GM21529 (cell line): ENCODE measurements at regions not wholly inside any gene's neighbourhood (a gene's known extent, or its start where the extent isn't known, plus 50 kb on each side); places are given as distances from the start of the nearest gene placed in this dataset.

ENCODE experiments used
- ATAC-seq: cut with Tn5 transposase; IDR thresholded peaks from one replicate; pipeline ENCODE4 v1.9.1; 2021; ENCODE audit not compliant: unreplicated experiment

DNA sequence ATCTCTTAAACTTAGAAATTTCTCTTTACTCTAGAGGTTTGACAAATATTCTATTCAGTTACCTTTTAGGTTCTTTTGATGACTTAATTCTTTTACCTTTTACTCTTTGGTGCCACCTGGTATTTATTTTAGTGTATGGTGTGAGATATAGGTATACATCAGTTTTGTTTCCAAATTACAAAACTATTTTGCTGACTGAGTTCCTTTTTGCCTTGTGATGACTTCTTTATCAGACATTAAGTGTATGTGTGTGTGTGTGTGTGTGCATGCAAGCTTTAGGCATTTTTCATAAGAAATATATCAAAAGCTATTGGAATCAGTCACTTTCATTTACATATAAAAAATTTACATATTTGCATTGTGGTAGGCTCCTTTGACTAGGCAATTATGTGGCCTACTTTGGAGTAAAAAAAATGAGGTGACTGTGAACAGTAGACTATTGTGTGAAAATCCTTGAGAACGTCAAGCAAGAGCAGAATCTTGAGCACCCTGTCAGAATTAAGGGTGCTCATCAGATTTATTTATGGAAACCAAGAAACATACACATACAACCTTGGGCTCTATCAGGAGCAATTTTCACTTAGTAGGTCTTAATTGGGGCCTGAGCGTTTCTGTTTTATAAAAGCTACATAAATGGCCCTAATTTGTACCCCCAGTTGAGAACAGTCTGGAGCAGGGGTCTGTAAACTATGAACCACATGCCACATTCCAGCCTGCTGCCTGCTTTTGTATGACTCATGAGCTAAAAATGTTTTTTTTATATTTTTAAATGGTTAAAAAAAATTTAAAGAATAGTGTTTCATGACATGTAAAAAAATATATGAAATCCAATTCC lies 415.9 kb downstream of the SLC4A3 start:
- ATAC-seq: no peak

DNA sequence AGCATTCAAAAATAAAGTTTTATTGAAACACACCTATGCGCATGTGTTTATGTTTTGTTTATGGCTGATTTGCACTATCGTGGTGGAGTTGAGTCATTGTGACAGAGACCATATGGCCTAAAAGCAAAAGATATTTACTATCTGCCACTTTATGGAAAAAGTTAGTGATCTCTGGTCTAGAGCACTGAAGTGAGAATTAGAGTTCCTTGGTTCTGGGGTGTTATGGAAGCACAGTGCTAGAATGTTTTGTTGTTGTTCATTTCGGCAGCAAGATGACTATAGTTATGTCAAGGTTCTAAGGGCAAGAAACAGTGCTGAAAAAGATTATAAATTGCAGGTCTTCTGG lies 416.5 kb downstream of the SLC4A3 start:
- no peak for ATAC-seq

DNA sequence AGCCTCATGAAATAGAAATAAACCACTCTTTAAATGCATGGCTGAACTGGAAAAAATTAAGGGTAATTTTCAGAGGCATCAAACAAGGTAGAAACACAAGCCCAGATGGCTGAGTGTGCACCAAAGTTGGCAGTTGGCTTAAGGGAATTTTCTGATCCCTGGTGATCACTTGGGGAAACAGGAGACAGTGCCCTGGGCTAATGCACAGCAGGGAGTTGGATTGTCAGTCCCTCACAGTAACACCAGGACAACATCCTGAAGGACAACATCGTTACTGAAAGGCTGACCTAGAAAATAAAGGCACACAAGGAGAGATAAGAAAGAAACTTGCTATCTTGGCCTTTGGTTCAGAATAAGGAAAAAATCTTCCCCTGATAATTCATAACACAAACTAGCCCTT lies 417.0 kb downstream of the SLC4A3 start:
- ATAC-seq: no peak

DNA sequence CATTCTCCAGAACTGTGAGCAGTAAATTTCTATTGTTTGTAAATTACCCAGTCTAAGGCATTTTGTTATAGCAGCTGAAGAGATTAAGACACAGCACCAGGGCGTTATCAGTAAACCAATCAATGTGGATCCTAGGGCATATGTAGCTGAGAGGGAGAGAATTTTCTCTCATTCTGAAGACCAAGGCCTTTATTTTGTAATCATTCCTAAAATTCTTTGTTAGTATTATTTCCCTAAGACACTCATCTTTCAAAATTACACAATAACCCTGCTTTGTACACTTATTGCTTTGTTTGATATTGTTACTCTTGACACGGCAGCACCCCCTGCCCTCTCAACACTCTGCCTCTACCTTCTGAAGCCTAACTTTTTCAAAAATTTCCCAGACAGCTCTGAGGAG lies 419.1 kb downstream of the SLC4A3 start:
- ATAC-seq: no peak

DNA sequence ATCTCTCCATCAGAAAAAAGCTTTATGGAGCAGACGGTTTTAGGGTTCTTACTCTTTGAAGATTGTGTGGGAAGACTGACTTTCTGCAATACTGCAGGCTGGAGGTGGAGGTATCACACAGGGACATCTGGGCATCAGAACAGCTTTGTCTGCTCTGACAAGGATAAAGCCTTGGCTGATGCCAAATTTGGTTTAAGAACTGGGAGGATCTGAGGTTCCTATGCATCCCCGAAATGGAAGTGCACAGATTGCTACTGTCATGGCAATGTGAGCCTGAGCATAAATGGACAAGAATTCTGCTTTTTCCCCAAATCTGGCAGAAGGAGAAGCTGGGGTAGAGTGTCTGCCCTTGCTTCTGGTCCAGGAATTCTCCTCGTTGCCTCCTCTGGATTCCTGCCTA lies 424.3 kb downstream of the SLC4A3 start:
- ATAC-seq: no peak

DNA sequence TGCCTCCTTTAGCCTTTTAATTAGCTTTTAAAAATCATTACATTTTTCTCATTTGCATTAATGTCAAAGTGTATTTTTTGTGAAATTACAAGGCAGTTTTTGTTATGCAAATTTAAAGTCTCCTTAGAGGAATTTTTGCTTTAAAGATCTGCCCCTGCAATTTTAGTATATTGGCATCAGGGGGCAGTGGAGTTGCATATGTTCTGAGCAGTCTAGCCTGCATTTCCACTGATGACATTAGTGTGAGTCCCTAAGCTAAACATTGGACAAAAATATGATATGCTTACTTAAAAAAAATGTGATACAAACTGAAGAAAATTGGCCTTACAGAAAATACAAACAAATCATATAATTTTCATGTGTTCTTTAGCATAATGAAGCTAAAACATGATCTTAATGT lies 426.5 kb downstream of the SLC4A3 start:
- ATAC-seq: no peak

DNA sequence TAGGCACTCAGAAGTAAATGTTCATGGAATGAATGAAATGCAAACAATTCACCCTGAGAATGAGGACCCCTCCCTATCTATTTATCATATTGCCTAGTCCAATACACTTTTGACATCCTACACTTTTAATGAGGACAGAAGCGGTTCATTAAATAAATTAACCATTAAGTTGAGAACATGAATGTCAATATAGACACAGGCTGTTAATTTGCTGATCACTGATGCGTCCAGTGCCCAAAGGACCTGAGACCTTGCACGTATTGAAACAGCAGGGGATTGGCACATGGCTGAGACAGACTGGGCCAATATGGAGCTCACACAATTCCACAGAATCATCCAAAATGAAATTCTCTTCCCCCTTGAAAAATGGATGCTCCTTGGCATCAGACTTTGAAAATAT lies 430.0 kb downstream of the SLC4A3 start:
- no peak for ATAC-seq

DNA sequence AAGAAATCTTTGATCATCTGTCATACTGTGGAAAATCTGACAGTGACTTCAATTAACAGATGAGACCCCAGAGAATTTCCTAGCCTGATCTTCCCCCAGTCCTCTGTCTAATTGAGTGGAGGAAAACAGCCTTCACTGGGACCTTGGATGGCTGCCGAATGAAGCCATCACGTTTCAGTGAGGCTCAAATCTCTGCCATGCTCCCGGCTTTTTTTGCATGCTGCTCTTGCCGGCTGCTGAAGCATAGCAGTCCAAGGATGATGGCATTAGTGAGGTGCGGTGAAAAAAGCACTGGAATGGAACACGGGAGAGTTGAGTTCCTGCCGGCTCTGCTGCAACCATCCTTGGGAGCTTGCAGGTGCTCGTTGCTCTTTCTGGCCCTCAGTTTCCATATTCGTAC lies 430.5 kb downstream of the SLC4A3 start:
- ATAC-seq: no peak

DNA sequence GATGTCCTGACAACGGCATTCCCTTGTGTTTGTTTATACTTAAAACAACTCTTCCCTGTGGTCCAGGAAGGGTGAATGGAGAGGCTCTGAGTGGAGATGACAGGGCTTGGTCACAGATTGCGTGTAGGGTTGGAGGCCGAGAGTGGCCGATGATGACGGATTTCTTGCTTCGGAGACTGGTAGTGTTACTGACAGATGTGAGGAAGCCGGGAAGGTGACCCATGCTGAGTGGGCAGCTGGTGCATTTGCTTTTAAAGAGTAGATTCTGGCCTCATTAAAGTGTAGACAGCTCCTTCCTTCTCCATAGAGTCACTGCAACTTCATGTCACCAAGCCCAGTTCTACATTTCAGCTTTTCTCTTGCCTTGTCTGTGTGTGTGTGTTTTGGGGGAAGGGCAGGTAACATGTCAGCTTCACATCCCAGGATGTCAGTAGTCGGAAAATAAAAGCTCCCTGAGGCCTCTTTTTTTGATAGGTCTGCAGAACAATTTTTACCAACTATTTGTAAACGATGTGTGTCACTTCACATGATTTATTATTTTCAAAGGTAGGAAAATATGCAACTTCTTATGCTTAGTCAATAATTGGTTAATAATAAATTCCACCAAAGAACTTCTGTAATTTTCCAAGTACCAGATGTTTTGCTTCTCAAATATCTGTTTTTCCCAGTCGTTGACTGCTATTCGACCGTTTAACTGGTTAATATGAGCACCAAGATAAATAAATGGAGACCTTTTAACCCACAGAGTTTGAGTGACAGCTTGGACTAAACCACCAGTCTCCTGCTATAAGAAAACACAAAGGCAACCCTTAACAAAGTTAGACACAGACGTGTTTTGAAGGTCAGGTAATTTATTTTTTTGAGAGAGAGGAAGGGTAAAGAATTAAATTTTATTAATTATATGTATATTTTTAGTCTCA lies 436.9 kb downstream of the SLC4A3 start:
- ATAC-seq: no peak

DNA sequence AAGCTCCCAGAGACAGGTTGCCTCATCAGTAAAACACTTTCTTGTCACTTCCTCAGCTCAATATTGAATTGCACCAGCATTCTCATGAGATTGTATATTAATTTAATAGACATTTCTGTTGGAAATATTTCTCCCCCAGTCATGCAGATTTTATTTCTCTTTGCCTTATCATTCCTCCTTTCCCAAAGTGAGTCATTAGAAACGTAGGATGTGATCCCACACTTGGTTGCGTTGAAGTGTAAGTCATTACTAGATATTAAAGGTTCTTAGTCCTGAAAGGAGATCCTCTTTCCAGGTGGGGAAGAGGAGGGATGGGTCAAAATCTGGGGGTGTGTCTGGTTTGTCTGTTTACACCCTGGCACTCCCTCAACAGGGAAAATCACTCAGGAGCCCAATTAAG lies 438.2 kb downstream of the SLC4A3 start:
- ATAC-seq: no peak

DNA sequence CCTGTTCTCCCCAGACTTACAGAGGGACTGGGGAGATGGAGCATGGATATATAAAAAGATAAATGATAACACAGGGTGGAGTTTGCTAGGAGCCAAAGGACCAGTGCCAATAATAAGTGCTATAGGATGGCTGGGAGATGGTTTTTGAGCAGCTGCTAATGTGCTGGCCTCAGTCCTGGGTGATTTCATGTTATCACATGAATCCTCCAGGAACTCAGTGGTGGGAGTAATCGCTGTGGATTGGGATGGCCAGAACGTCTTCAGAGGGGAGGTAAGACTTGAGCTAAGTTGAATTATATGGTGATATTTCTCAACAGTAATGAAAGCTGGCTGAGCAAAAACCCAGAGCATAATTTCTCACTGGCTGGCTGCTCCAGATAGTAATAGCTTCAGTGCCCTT lies 441.4 kb downstream of the SLC4A3 start:
- no peak for ATAC-seq

DNA sequence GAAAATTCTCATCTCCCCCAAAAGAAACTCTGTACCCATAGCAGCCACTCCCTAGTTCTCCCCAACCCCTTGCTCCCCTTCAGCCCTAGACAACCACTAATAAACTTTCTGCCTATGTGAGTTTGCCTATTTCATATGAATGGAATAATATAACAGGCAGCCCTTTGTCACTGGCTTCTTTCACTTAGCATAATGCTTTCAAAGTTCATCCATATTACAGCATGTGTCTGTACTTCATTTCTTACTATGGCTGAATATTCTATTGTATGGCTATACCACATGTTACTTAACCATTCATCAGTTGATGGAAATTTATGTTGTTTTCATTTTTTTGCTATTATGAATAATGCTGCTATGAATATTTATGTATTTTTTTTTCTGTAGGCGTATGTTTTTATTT lies 442.9 kb downstream of the SLC4A3 start:
- ATAC-seq: no peak

DNA sequence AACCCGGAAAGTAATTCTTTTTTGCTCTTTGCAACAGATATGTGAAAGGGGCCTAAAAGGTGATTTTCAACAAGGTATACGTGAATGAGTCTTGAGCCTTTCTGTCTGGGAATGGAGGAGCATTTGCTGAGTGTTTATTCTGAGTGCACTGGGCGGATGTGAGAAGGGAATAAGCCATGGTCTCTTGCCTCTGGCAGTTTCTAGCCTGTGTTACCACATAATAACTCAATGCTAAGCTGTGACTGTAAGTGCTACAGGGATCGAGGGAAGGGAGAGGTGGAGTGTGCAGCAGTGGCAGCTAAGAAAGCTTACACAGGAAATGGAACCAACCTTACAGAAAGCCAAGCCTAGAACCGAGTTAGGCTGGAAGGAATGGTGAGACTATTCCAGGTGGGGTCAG lies 444.3 kb downstream of the SLC4A3 start:
- ATAC-seq: no peak

DNA sequence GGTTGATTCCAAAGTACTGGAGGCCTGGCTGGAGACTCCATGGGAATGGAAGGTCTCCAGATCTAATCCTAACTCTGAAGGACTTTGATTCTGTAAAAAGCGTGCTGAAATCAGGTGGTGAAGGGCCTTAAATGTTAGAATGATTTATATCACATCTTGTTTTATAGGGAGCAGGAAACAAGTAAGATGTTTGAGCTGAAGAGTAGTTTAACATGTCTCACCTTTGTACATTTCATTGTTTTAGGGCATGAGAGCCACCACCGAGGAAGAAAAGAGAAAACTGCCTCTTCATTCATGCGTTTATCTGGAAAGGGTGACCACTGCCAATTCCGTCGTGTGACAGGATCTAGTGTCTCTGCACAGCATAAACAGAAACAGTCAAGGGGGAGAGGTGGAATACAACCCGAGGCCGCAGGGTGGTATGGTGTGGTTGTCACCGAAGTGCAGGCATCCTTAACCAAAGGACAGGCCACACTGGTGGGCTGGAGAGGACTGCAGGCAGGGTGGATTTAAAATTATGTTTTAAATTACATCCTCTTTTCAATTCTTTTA lies 445.3 kb downstream of the SLC4A3 start:
- ATAC-seq: no peak

DNA sequence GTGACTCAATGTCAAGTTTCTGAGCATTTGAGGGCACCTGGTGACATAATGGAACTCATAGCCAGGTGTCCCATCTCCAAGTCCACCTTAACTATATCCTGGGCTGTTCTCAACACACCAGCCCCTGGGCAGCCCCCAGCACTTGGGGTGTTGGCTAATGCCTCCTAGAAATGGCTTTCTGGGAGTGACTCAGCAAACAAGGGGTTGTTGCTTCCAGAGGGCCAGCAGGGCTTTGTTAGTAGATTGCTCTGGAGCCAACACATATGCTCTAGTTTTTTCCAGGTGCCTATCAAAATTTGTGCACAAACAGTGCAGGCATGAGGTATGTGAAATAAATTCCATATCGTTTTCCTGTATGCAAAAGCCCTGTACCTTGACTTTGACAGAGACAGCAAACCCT lies 448.4 kb downstream of the SLC4A3 start:
- no peak for ATAC-seq

DNA sequence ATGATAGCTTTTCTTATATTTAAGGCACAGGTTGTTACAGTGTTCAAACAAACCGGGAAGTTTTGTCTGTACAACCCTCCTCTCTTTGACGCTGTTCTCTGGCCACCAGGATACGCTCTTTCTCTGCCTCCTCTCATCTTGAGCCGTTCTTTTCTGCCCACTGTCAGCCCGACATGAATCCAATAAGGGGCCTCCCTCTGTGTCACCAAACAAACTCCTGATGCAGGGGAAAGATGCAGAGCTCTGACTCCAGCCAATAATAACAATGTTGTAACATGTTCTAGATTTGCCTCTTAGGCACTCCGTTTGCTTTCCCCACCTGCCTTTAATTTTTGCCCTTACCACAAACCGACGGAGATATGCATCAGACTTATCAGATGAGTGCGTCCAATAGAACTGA lies 449.3 kb downstream of the SLC4A3 start:
- ATAC-seq: no peak

DNA sequence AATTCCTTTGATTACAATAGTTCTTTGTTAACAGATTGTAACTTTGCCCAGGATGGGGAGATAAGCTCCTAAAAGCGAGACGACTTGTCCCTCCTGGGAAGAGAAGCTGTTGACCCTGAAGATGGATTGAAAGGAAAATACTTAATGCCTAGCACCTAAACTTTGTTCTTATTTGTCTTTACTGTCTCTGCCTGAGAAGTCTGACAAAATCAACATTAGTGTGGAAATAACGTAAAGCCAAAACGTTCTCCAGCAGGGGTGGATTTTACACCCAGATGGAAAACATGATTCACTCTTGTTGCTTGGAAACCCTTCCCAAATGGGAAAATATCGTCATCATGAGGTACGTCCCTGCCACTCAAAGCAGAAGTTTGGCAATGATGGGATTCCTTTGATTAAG lies 450.1 kb downstream of the SLC4A3 start:
- ATAC-seq: no peak

DNA sequence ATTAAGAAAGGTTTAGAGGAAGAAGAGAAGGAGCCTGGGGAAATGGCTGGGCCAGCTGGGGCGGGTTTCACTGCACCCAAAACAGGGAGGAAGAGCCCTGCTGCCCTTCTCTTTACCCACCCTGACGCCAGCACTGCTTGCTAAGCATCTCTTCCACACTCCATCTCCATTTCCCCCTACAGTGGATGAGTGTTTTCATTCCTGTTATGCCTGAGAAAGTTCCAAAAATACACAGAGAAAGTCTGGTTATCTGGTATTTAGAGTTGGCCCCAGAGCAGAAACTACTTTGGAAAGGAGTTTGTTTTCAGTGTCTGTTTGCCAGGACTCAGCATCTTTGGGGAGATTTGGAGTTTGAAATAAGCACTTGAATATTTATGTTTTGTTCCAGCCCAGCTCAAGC lies 451.0 kb downstream of the SLC4A3 start:
- no peak for ATAC-seq

DNA sequence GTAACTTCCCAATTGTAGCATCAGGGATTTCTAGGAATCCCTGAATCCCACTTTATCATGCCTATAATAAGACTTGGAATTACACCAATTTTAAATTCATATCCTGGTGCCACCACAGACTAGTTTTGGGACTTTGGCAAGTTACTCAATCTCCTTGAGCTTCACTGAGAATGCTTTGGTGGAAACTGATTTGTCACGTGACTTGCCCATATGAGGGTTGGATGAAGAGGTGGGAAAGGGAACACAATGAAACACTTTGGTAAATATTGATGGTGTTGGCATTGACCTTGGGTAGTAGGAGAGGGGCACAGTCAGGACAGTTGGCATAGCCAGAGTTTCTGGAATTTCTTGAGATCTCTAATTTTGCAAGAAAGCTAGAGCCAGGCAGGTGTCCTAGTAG lies 452.2 kb downstream of the SLC4A3 start:
- no peak for ATAC-seq

DNA sequence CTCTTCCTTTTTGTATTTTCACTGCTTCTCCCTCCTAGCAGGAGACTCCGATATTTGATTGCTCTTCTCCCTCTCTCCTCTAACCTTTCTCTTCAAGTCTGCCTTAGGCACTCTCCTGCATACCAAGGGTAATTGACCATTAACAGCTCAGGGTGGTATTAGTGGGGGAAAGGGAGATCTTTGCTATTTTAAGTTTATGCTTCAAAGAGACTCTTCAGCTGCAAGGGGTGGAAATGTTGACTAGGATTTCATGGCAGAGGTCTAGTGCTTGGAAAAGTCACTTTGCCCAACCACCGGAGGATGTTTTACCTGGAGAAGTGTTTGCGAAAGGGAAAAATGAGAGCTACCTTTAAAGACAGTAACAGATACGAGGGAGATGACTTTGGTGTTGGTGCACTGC lies 453.7 kb downstream of the SLC4A3 start:
- no peak for ATAC-seq

DNA sequence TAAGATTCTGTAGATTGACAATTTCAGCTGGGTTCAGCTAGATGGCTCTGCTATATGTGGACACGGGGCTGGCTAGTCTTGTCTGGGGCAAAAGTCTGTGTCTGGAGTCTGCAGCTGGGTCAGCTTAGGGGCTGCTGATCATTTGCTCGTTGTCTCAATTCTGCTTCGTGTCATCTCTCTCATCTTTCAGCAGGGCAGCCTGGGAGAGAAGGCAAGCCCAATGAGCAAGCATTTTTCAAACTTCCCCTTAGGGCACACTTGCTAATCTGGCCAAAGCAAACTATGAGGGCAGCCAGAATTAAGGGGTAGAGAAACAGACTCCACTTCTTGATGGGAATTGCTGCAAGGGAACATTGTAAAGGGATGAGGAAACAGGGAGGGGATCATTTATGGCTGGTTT lies 462.6 kb downstream of the SLC4A3 start:
- no peak for ATAC-seq

DNA sequence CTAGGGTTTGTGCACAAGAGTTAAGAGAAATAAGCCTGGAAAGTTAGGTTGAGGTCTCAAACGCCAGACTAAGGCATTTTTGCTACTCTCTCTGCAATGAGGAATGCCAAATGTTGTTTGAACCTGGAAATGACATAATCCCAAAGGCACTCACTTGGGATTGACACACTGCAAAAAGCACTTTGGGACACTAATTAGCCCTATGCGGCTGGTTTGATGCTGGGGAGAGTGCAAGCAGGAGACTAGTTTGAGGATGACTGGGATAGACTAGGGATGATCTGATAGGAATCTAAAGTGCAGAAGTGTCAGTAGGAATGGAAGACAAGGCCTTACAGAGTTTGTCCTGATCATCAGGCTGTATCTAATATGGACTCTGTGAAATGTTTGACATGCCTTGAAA lies 469.0 kb downstream of the SLC4A3 start:
- no peak for ATAC-seq
